ENCODE measurements at regions not wholly inside any gene's neighbourhood (a gene's known extent, or its start where the extent isn't known, plus 50 kb on each side); places are given as distances from the start of the nearest gene placed in this dataset.

DNA sequence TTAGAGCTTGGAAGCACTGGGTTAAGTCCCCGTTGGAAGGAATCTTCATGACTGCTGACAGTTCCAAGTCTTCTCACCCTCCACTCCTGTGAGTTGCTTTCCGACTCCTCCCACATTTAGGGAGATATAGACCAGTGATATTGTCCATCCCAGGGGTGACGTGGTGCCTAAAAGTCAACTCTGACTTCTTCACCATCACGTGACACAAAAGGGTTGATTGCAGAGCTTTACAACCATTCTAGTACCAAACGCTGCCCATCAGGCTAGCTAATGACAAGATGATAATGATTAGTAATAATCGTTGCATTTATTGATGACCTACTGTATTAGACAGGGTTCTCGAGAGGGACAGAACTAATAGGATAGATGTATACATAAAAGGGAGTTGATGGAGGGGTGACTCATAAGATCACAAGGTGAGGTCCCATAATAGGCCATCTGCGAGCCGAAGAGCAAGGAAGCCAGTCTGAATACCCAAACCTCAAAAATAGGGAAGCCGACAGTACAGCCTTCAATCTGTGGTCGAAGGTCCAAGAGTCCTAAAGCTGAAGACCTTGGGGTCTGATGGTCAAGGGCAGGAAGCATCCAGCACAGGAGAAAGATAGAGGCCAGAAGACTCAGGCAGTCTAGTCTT is 85.3 kb upstream of the CARD11 start:
- Histone ChIP-seq H4K5ac (ENCODE audit: low read length) (no peak overlapping the region), H3K27ac (ENCODE audit: low read depth, low read length) (no peak overlapping the region), H3K56ac (ENCODE audit: low read length) (no peak overlapping the region), H3K79me1 (ENCODE audit: low read length) (no peaks in the 10 kb centered on the region), H3K18ac (ENCODE audit: low read length) (no peak overlapping the region), H3K4ac (ENCODE audit: low read depth, low read length) (no peak overlapping the region), H2BK5ac (ENCODE audit: low read length) (no peak overlapping the region), H3K36me3 (ENCODE audit: control insufficient read depth, insufficient read depth, low read length) (no peaks in the 10 kb centered on the region), H2AK5ac (ENCODE audit: low read length) (no peak overlapping the region), H4K8ac (ENCODE audit: low read depth, low read length) (no peak overlapping the region), H3K27me3 (ENCODE audit: insufficient read depth, low read length, poor library complexity) (no peaks in the 10 kb centered on the region), H3K4me1 (ENCODE audit: control insufficient read depth, low read depth, low read length) (no peaks in the 10 kb centered on the region), H3K4me2 (ENCODE audit: low read length) (no peak overlapping the region), H3K4me3 (ENCODE audit: low read length) (no peak overlapping the region), H3K79me2 (ENCODE audit: control insufficient read depth, insufficient read depth, low read length) (no peaks in the 10 kb centered on the region), H3K23ac (ENCODE audit: low read length) (no peak overlapping the region), H2BK15ac (replicated peaks; ENCODE audit: low read depth) (no peak overlapping the region), H3K9ac (ENCODE audit: low read length) (no peak overlapping the region), H2BK120ac (ENCODE audit: low read depth, low read length) (no peak overlapping the region)
- WGBS (ENCODE audit: extremely low coverage, insufficient coverage, low lambda C conversion rate): no CpG with 5 or more reads among the region's 11 CpGs
- no peak for DNase-seq

- Histone ChIP-seq H3K4me3 (ENCODE audit: low read length) (no peak overlapping the region), H3K79me2 (ENCODE audit: control insufficient read depth, insufficient read depth, low read length) (no peaks in the 10 kb centered on the region), H3K27ac (ENCODE audit: low read depth, low read length) (no peak overlapping the region), H4K5ac (ENCODE audit: low read length) (no peak overlapping the region), H3K4me2 (ENCODE audit: low read length) (no peak overlapping the region), H2BK15ac (replicated peaks; ENCODE audit: low read depth) (no peak overlapping the region), H3K36me3 (ENCODE audit: control insufficient read depth, insufficient read depth, low read length) (no peaks in the 10 kb centered on the region), H2BK5ac (ENCODE audit: low read length) (no peak overlapping the region), H3K56ac (ENCODE audit: low read length) (no peak overlapping the region), H3K9ac (ENCODE audit: low read length) (no peak overlapping the region), H3K27me3 (ENCODE audit: insufficient read depth, low read length, poor library complexity) (no peaks in the 10 kb centered on the region), H3K4me1 (ENCODE audit: control insufficient read depth, low read depth, low read length) (no peaks in the 10 kb centered on the region), H3K23ac (ENCODE audit: low read length) (no peak overlapping the region), H3K18ac (ENCODE audit: low read length) (no peak overlapping the region), H2AK5ac (ENCODE audit: low read length) (no peak overlapping the region), H2BK120ac (ENCODE audit: low read depth, low read length) (no peak overlapping the region), H3K4ac (ENCODE audit: low read depth, low read length) (no peak overlapping the region), H3K79me1 (ENCODE audit: low read length) (no peaks in the 10 kb centered on the region), H4K8ac (ENCODE audit: low read depth, low read length) (no peak overlapping the region)
- no CpG with 5 or more reads among the region's 8 CpGs for WGBS (ENCODE audit: extremely low coverage, insufficient coverage, low lambda C conversion rate)
- no peak for DNase-seq
Measured at GRCh38 chr7:3133811-3134385, 90.2 kb upstream of the CARD11 start.

DNA sequence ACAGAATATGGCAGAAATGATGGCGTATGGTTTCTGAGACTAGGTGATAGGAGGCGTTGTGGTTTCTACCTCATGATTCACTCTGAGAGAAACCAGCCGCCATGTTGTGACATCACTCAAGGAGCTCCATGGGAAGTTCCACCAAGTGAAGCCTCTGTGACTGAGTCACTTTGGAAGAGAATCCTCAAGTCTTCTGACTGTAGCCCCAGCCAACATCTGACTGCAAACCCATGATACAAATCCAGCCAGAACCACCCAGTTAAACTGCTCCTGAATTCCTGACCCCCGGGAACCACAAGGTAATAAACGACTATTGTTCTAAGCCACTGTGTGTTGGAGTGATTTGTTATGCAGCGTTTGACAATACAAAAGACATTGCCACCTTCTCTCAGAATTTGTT is 91.1 kb upstream of the CARD11 start:
- Histone ChIP-seq H2BK5ac (ENCODE audit: low read length) (no peak overlapping the region), H2BK120ac (ENCODE audit: low read depth, low read length) (no peak overlapping the region), H3K4me3 (ENCODE audit: low read length) (no peak overlapping the region), H4K8ac (ENCODE audit: low read depth, low read length) (no peak overlapping the region), H3K56ac (ENCODE audit: low read length) (no peak overlapping the region), H3K79me1 (ENCODE audit: low read length) (no peaks in the 10 kb centered on the region), H2BK15ac (replicated peaks; ENCODE audit: low read depth) (no peak overlapping the region), H3K79me2 (ENCODE audit: control insufficient read depth, insufficient read depth, low read length) (no peaks in the 10 kb centered on the region), H2AK5ac (ENCODE audit: low read length) (no peak overlapping the region), H3K4me2 (ENCODE audit: low read length) (no peak overlapping the region), H3K36me3 (ENCODE audit: control insufficient read depth, insufficient read depth, low read length) (no peaks in the 10 kb centered on the region), H3K27me3 (ENCODE audit: insufficient read depth, low read length, poor library complexity) (no peaks in the 10 kb centered on the region), H3K4ac (ENCODE audit: low read depth, low read length) (no peak overlapping the region), H3K9ac (ENCODE audit: low read length) (no peak overlapping the region), H4K5ac (ENCODE audit: low read length) (no peak overlapping the region), H3K27ac (ENCODE audit: low read depth, low read length) (no peak overlapping the region), H3K23ac (ENCODE audit: low read length) (no peak overlapping the region), H3K18ac (ENCODE audit: low read length) (no peak overlapping the region), H3K4me1 (ENCODE audit: control insufficient read depth, low read depth, low read length) (no peaks in the 10 kb centered on the region)
- WGBS (ENCODE audit: extremely low coverage, insufficient coverage, low lambda C conversion rate): no CpG with 5 or more reads among the region's 6 CpGs
- peak; percentile 22 for DNase-seq

GRCh38 chr7:3135626-3136025 is 92.0 kb upstream of the CARD11 start:
- Histone ChIP-seq H3K27ac (ENCODE audit: low read depth, low read length) (no peak overlapping the region), H3K9ac (ENCODE audit: low read length) (no peak overlapping the region), H3K23ac (ENCODE audit: low read length) (no peak overlapping the region), H3K4ac (ENCODE audit: low read depth, low read length) (no peak overlapping the region), H2AK5ac (ENCODE audit: low read length) (no peak overlapping the region), H3K36me3 (ENCODE audit: control insufficient read depth, insufficient read depth, low read length) (no peaks in the 10 kb centered on the region), H4K5ac (ENCODE audit: low read length) (no peak overlapping the region), H3K18ac (ENCODE audit: low read length) (no peak overlapping the region), H3K4me3 (ENCODE audit: low read length) (no peak overlapping the region), H3K4me2 (ENCODE audit: low read length) (no peak overlapping the region), H4K8ac (ENCODE audit: low read depth, low read length) (no peak overlapping the region), H2BK5ac (ENCODE audit: low read length) (no peak overlapping the region), H3K79me2 (ENCODE audit: control insufficient read depth, insufficient read depth, low read length) (no peaks in the 10 kb centered on the region), H3K4me1 (ENCODE audit: control insufficient read depth, low read depth, low read length) (no peaks in the 10 kb centered on the region), H3K79me1 (ENCODE audit: low read length) (no peaks in the 10 kb centered on the region), H3K56ac (ENCODE audit: low read length) (no peak overlapping the region), H2BK120ac (ENCODE audit: low read depth, low read length) (no peak overlapping the region), H3K27me3 (ENCODE audit: insufficient read depth, low read length, poor library complexity) (no peaks in the 10 kb centered on the region), H2BK15ac (replicated peaks; ENCODE audit: low read depth) (no peak overlapping the region)
- no CpG with 5 or more reads among the region's 6 CpGs for WGBS (ENCODE audit: extremely low coverage, insufficient coverage, low lambda C conversion rate)
- no peak for DNase-seq

DNA sequence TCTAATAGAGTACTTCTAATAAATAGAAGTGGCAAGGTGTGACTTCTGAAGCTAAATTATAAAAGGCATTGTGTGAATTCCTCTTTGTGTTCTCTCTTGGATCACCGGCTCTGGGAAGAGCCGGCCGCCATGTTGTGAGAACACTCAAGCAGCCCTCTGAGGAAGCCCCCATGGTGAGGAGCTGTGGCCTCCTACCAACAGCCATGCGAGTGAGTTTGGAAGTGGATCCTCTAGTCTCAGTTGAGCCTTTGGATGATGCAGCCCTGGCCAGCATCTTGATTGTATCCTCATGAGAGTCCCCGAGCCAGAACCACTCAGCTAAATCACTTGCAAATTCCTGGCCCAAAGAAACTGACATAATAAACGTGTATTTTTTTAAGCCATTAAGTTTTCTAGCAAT is 94.5 kb upstream of the CARD11 start:
- Histone ChIP-seq H3K56ac (ENCODE audit: low read length) (no peak overlapping the region), H3K4me1 (ENCODE audit: control insufficient read depth, low read depth, low read length) (no peaks in the 10 kb centered on the region), H3K4ac (ENCODE audit: low read depth, low read length) (no peak overlapping the region), H3K27ac (ENCODE audit: low read depth, low read length) (no peak overlapping the region), H2BK120ac (ENCODE audit: low read depth, low read length) (no peak overlapping the region), H4K5ac (ENCODE audit: low read length) (no peak overlapping the region), H4K8ac (ENCODE audit: low read depth, low read length) (no peak overlapping the region), H3K79me2 (ENCODE audit: control insufficient read depth, insufficient read depth, low read length) (no peaks in the 10 kb centered on the region), H3K27me3 (ENCODE audit: insufficient read depth, low read length, poor library complexity) (no peaks in the 10 kb centered on the region), H3K18ac (ENCODE audit: low read length) (no peak overlapping the region), H2AK5ac (ENCODE audit: low read length) (no peak overlapping the region), H3K4me2 (ENCODE audit: low read length) (no peak overlapping the region), H3K36me3 (ENCODE audit: control insufficient read depth, insufficient read depth, low read length) (no peaks in the 10 kb centered on the region), H3K23ac (ENCODE audit: low read length) (no peak overlapping the region), H3K9ac (ENCODE audit: low read length) (no peak overlapping the region), H2BK15ac (replicated peaks; ENCODE audit: low read depth) (no peak overlapping the region), H3K79me1 (ENCODE audit: low read length) (no peaks in the 10 kb centered on the region), H3K4me3 (ENCODE audit: low read length) (no peak overlapping the region), H2BK5ac (ENCODE audit: low read length) (no peak overlapping the region)
- DNase-seq: no peak
- no CpG with 5 or more reads among the region's 6 CpGs for WGBS (ENCODE audit: extremely low coverage, insufficient coverage, low lambda C conversion rate)

- no peak overlapping the region for H4K8ac ChIP-seq (ENCODE audit: low read depth, low read length)
- no peaks in the 10 kb centered on the region for H3K79me2 ChIP-seq (ENCODE audit: control insufficient read depth, insufficient read depth, low read length)
- H2BK15ac ChIP-seq (replicated peaks; ENCODE audit: low read depth): no peak overlapping the region
- no peak overlapping the region for H3K9ac ChIP-seq (ENCODE audit: low read length)
- no peaks in the 10 kb centered on the region for H3K4me1 ChIP-seq (ENCODE audit: control insufficient read depth, low read depth, low read length)
- no peak overlapping the region for H3K27ac ChIP-seq (ENCODE audit: low read depth, low read length)
- H3K56ac ChIP-seq (ENCODE audit: low read length): no peak overlapping the region
- no peaks in the 10 kb centered on the region for H3K36me3 ChIP-seq (ENCODE audit: control insufficient read depth, insufficient read depth, low read length)
- H3K18ac ChIP-seq (ENCODE audit: low read length): no peak overlapping the region
- no peak overlapping the region for H4K5ac ChIP-seq (ENCODE audit: low read length)
- no CpG with 5 or more reads among the region's 6 CpGs for WGBS (ENCODE audit: extremely low coverage, insufficient coverage, low lambda C conversion rate)
- H2BK120ac ChIP-seq (ENCODE audit: low read depth, low read length): no peak overlapping the region
- no peak for DNase-seq
- no peaks in the 10 kb centered on the region for H3K27me3 ChIP-seq (ENCODE audit: insufficient read depth, low read length, poor library complexity)
- H3K4me3 ChIP-seq (ENCODE audit: low read length): no peak overlapping the region
- no peak overlapping the region for H2BK5ac ChIP-seq (ENCODE audit: low read length)
- H2AK5ac ChIP-seq (ENCODE audit: low read length): no peak overlapping the region
- no peak overlapping the region for H3K4me2 ChIP-seq (ENCODE audit: low read length)
- H3K4ac ChIP-seq (ENCODE audit: low read depth, low read length): no peak overlapping the region
- no peaks in the 10 kb centered on the region for H3K79me1 ChIP-seq (ENCODE audit: low read length)
- no peak overlapping the region for H3K23ac ChIP-seq (ENCODE audit: low read length)
Measured at GRCh38 chr7:3138997-3139396, 95.3 kb upstream of the CARD11 start.
